Cardiac muscle cell (in vitro differentiated cells and primary cell): ENCODE measurements at regions not wholly inside any gene's neighbourhood (a gene's known extent, or its start where the extent isn't known, plus 50 kb on each side); places are given as distances from the start of the nearest gene placed in this dataset.

ENCODE experiments used
- DNase-seq, 2 donors: peaks; one replicate each; pipeline versions ENCODE4 v3.0.0 to v3.0.0-alpha.2; 2010 to 2017; ENCODE audit warnings: low read depth in 1 of 2, low spot score in 1 of 2
- H3K27ac ChIP-seq: fragments of 200-600 bp; sonication (generic); 2 replicates; pipeline ENCODE4 v1.5.1; 2016
- H3K27me3 ChIP-seq: fragments of 200-600 bp; sonication (generic); 2 replicates; pipeline ENCODE4 v1.6.0; 2016; ENCODE audit warnings: control low read depth
- H3K36me3 ChIP-seq: fragments of 200-600 bp; sonication (generic); 2 replicates; pipeline ENCODE4 v1.5.1; 2016; ENCODE audit warnings: control low read depth
- H3K4me1 ChIP-seq: fragments of 200-600 bp; sonication (generic); 2 replicates; pipeline ENCODE4 v1.8.1; 2017; ENCODE audit warnings: low read depth, mild to moderate bottlenecking, mixed run types
- H3K4me3 ChIP-seq: fragments of 200-600 bp; sonication (generic); 2 replicates; pipeline ENCODE4 v1.5.1; 2016; ENCODE audit warnings: mild to moderate bottlenecking
- H3K9me3 ChIP-seq: fragments of 200-600 bp; sonication (generic); 2 replicates; pipeline ENCODE4 v1.5.1; 2017; ENCODE audit warnings: low read depth, mild to moderate bottlenecking, control low read depth
- CTCF ChIP-seq: IDR thresholded peaks from 2 replicates; pipeline ENCODE4 v1.5.1; 2012; ENCODE audit warnings: low read depth, mild to moderate bottlenecking, low read length

- Histone ChIP-seq H3K4me3 (no peak overlapping the region), H3K4me1 (no peaks in the 10 kb centered on the region), H3K27me3 (no peaks in the 10 kb centered on the region), H3K27ac (no peak overlapping the region), H3K36me3 (no peaks in the 10 kb centered on the region), H3K9me3 (no peaks in the 10 kb centered on the region)
- no peak for TF ChIP-seq CTCF
- no peak for DNase-seq
Observed at GRCh38 chr1:195831789-195832188, 776.5 kb downstream of the KCNT2 start.

GRCh38 chr1:195828325-195828724, 779.9 kb downstream of the KCNT2 start:
- Histone ChIP-seq H3K4me1 (no peaks in the 10 kb centered on the region), H3K9me3 (no peaks in the 10 kb centered on the region), H3K27ac (no peak overlapping the region), H3K27me3 (no peaks in the 10 kb centered on the region), H3K4me3 (no peak overlapping the region), H3K36me3 (no peaks in the 10 kb centered on the region)
- TF ChIP-seq CTCF: no peak
- DNase-seq: no peak

- no peaks in the 10 kb centered on the region for H3K9me3 ChIP-seq
Observed at GRCh38 chr1:195820925-195821324, 787.3 kb downstream of the KCNT2 start.

GRCh38 chr1:195806060-195806459, 802.2 kb downstream of the KCNT2 start:
- Histone ChIP-seq H3K27ac (no peak overlapping the region), H3K9me3 (no peaks in the 10 kb centered on the region), H3K4me3 (no peak overlapping the region), H3K27me3 (no peaks in the 10 kb centered on the region), H3K36me3 (no peaks in the 10 kb centered on the region), H3K4me1 (no peaks in the 10 kb centered on the region)
- TF ChIP-seq CTCF: no peak
- no peak for DNase-seq

More at GRCh38 chr1:195820925-195821324, 787.3 kb downstream of the KCNT2 start:
- no peaks in the 10 kb centered on the region for H3K27me3 ChIP-seq
- no peak for DNase-seq
- H3K36me3 ChIP-seq: no peaks in the 10 kb centered on the region
- TF ChIP-seq CTCF: no peak
- no peak overlapping the region for H3K4me3 ChIP-seq
- H3K27ac ChIP-seq: no peak overlapping the region
- no peaks in the 10 kb centered on the region for H3K4me1 ChIP-seq

GRCh38 chr1:195804547-195804946, 803.7 kb downstream of the KCNT2 start:
- no peaks in the 10 kb centered on the region for H3K9me3 ChIP-seq
- H3K4me3 ChIP-seq: no peak overlapping the region
- H3K36me3 ChIP-seq: no peaks in the 10 kb centered on the region
- H3K4me1 ChIP-seq: no peaks in the 10 kb centered on the region
- H3K27me3 ChIP-seq: no peaks in the 10 kb centered on the region
- no peak for TF ChIP-seq CTCF
- DNase-seq: no peak
- no peak overlapping the region for H3K27ac ChIP-seq

GRCh38 chr1:195799016-195799415, 809.2 kb downstream of the KCNT2 start:
- H3K9me3 ChIP-seq: no peaks in the 10 kb centered on the region
- TF ChIP-seq CTCF: no peak
- DNase-seq: no peak

More at GRCh38 chr1:195799016-195799415, 809.2 kb downstream of the KCNT2 start:
- Histone ChIP-seq H3K27me3 (no peaks in the 10 kb centered on the region), H3K4me3 (no peak overlapping the region), H3K36me3 (no peaks in the 10 kb centered on the region), H3K27ac (no peak overlapping the region), H3K4me1 (no peaks in the 10 kb centered on the region)
